GM21526 (cell line): ENCODE measurements at regions not wholly inside any gene's neighbourhood (a gene's known extent, or its start where the extent isn't known, plus 50 kb on each side); places are given as distances from the start of the nearest gene placed in this dataset.
"Not testable (repeated sequence)": the region's sequence is repeated elsewhere in the genome, so short reads cannot be mapped to it uniquely, and the experiment has no call there.

Experiments
- ATAC-seq: cut with Tn5 transposase; IDR thresholded peaks from one replicate; pipeline ENCODE4 v1.9.1; 2021; ENCODE audit warnings: moderate library complexity; ENCODE audit not compliant: unreplicated experiment, low FRiP score

GRCh38 chr5:153340139-153340538, 150.3 kb upstream of the GRIA1 start:
- ATAC-seq = no peak

GRCh38 chr5:153340738-153341137, 149.7 kb upstream of the GRIA1 start:
- no peak for ATAC-seq

DNA sequence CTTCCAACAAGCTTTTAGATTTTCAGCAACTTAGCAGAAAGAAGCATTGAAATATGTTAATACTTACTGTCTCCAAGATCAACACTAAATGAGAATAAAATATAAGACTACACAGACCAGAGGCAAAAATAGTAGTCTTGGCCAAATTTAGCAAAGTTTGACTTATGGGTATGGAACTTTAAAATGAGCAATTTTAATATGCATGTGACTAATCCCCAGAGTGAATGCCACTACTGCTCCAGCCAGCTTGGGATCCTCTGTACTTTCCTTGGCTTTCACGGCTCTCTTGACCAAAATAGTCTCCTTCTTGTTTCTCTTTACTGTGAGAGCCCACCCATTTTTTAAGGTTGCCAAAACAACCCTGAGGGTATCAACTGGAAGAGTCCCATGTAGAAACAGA, 148.0 kb upstream of the GRIA1 start:
- ATAC-seq = no peak

DNA sequence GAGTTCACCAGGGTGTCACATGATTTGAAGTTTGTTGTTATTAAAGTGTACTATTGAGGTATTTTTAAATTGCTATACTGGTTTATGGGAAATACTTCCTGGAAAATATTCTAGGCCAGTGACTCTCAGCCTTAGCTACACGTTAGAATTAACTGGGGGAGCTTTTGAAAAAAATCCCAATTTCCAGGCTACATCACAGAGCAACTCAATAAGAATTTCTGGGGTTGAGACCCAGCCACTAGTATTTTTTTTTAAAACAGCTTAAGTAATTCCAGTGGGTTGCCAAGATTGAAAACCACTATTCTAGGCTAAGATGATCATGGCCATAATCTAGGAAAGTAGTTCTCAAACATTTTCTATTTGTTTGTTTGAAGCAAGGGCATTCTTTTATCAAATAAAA, 142.9 kb upstream of the GRIA1 start:
- no peak for ATAC-seq

DNA sequence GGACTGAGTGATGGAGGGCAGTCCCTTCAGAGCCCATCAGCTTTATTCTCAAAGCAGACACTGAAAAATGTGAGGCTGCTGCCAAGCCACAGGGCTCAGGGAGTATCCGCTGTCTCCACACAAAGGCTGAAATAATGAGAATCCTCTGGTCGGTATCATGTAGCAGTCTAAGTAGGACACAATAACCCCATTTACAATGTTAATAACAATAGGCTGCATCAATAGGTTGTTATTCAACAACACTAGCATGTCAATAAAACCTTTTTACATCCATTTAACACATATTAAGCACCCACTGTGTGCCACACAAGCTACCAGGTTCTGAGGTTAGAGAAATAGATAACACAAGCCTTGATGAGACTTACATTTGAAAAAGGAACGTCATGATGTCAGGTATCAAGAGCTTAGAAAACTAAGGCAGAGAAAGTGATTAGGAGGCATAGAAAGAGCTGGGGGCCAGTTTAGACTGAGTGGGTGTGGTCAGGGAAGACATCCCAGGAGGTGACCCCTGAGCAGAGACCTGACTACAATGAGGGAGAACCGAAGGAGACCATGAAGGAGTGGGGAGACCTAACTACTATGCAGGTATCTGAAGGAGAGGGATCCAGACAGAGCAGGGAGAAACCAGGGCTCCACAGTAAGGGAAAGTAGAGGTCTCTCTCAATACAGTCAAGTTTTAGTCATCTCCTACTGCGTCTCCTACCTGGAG, 140.1 kb upstream of the GRIA1 start:
- ATAC-seq = no peak

- peak; percentile 48 for ATAC-seq
Observed at GRCh38 chr5:153352685-153353219, 137.7 kb upstream of the GRIA1 start.

- ATAC-seq = no peak
Observed at GRCh38 chr5:153357493-153358112, 132.9 kb upstream of the GRIA1 start.

- peak; percentile 95 for ATAC-seq
Observed at GRCh38 chr5:153358315-153358976, 132.0 kb upstream of the GRIA1 start.

DNA sequence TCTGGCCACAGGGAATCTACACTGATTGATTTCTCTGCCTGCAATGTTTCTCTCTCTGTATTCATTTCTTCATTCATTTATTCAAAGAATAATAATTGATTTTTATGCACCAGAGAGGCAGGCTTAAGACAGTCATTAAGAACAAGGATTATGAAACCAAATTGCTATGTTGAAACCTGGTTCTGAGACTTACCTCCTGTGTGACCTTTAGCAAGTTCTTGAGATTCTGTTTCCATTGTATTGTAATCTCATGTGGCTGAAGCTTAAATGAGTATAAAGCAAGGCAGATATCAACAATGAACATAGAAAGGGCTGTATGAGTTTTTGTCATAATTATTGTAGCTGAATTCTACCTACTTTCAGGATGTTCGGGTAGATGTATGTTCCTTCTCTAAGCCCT, 129.6 kb upstream of the GRIA1 start:
- no peak for ATAC-seq

- no peak for ATAC-seq
Observed at GRCh38 chr5:153361735-153362409, 128.6 kb upstream of the GRIA1 start.

DNA sequence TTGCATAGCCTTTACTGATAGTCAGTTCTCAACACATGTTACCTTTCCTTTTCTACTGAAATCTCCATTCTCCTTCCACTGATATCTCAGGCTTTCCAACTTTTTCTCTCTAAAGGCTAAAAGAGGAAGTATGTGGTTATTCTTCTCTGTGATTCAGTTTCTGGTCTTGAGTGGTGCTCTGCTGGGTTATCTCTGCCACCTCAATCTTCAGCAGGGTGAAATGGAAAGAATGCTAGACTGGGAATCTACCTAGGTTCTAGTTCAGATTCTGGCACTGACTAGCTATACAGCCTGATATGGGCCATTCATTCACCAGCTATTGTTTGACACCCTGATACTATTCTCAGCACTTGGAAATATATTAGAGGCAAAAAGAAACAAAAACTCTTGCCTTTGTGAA, 124.9 kb upstream of the GRIA1 start:
- ATAC-seq = no peak

DNA sequence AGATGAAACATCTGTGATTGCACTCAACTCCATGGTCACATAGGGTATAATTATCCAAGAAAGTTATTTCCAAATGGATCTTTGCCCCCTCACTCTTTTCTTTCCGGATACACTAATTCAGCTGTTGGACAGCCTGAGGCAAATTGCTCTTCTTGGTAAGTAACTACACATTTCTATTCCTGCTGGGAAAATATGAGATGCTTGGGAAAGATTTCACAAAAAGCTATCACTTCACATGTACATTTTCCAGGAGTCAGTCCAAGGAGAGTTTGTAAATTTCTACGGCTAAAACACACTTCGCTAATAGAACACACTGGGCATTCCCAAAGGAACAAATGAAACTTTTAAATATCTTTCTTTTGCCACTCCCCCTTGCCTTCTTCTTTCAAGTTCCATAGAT, 123.0 kb upstream of the GRIA1 start:
- ATAC-seq = no peak

DNA sequence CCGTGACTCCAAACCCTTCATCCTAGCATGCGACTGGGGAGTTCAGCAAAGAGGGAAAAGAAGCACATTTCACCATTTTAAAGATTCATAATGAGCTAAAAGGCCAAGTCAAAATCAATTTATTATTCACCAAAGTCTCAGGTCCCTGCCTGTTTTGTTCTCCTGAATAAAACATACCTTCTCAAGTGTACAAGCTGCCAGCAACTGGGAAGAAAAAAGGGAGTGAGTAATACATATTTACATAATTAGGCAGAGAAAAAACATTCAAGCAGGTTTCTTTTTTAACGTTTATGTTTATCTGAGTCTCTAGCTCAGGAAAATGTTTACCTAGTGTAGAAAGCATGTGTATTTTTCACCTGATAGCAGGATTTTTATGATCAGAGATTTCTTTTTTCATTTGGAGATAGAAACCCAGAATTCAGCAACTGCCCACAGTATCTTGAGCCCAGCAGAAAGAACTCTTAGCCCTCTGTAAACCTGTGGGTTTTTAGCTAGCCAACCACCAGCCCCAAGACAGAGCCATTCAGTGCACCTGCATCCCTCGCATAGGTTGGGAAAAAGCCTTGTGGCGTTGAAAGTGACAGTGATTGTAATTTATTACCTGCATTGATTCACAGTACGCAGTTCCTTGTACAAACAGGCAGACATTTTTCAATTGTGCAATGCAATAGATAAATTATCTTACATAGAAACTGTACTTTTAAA, 117.9 kb upstream of the GRIA1 start:
- no peak for ATAC-seq

GRCh38 chr5:153373130-153373498, 117.4 kb upstream of the GRIA1 start:
- ATAC-seq = no peak

- ATAC-seq = not testable (repeated sequence)
Observed at GRCh38 chr5:153381630-153382029, 108.8 kb upstream of the GRIA1 start.

DNA sequence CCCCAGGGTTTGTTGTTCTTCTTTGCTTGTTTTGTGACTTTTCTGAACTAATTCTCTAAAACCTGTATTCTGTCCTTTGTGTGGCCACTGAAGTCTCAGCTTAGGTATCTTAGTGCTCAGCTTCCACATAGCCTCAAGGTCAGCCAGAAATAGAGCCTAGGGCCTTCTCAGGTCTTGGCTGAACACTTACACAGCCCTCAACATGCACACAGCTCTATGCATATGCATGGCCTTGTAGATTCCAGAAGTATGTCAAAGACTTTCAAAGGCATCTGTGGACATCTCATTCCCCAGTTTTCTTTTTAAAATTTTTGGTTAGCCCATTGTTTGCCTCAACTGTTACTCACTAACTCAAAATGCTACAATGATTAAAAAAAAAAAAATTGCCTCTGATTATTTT, 99.9 kb upstream of the GRIA1 start:
- no peak for ATAC-seq

- no peak for ATAC-seq
Observed at GRCh38 chr5:153399595-153399994, 90.9 kb upstream of the GRIA1 start.

DNA sequence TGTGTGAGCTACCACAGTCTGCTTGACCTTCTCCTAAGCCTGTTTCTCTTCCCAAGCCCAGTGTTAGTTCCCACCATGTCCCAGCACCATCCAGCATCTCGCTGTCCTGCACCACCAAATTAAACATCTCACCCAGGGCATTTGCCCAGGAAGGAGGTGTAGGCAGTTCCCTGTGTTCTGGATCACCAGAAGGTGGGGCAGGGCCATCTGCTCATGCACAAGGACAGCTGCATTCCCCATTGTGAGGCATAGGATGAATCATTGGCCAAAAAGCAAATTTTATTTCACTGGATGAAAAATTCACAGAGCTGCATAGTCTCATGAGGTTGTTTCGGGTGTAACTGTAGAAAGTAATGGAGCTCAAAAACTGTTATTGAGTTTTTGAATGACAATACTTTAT, 89.5 kb upstream of the GRIA1 start:
- no peak for ATAC-seq

GRCh38 chr5:153402550-153402949, 87.9 kb upstream of the GRIA1 start:
- no peak for ATAC-seq

DNA sequence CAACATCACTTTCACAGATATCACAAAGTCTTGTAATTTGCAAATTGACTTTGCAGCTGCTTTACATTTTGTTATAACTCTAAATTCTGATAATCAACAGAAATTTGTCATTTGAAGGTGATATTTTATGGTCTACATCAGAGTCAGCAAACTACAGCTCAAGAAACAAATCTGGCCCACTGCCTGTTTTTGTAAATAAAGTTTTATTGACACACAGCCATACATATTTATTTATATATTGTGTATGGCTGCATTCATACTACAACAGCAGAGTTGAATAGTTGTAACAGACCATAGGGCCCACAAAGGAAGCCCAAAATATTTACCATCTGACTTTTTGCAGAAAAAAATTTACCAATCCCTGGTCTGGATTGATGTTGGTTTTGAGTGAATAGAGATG, 87.0 kb upstream of the GRIA1 start:
- ATAC-seq = no peak

DNA sequence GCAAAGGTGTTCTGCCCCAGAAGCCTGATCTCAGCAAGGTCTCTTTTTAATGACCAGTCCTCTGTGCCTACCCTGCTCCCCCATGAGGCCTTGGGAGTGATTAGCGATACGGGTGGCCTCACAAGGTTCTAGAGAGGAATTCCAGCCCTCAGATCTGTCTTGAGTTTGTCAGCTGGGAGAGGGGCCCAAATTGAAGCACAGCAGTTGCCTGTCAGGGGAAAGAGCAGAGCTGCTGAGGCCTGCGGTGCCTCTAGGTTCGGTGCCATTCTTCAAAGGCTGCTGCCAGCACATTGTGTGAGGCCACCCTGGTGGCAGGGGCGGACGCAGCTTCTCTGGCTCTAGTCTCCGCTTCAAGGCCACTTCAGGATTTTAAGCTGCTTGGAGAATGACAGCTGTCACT, 85.7 kb upstream of the GRIA1 start:
- ATAC-seq = no peak
